Right lobe of liver (tissue), 6 donors: ENCODE measurements at regions not wholly inside any gene's neighbourhood (a gene's known extent, or its start where the extent isn't known, plus 50 kb on each side); places are given as distances from the start of the nearest gene placed in this dataset.

Source experiments
- ATAC-seq, 4 donors: fragments of 200-7000 bp; cut with Tn5 transposase; one replicate each; pipeline ENCODE4 v1.9.1; 2020; ENCODE audit warnings: mild to moderate bottlenecking in 4 of 4, moderate library complexity in 4 of 4
- DNase-seq, 3 donors: peaks; one replicate each; pipeline ENCODE4 v3.0.0-alpha.2; 2020
- H3K27ac ChIP-seq, 3 donors: fragments of 200-600 bp; one replicate each; pipeline ENCODE4 v1.8.0; 2022
- H3K27me3 ChIP-seq, 2 donors: fragments of 200-600 bp; one replicate each; pipeline ENCODE4 v1.8.0; 2022
- H3K36me3 ChIP-seq, 4 donors: fragments of 200-600 bp; sonication (generic) in 1 of 4; one replicate each; pipeline versions ENCODE4 v1.5.1 to v1.8.0; 2017 to 2022; ENCODE audit warnings: control low read depth in 1 of 4
- H3K4me1 ChIP-seq, 4 donors: fragments of 200-600 bp; sonication (generic) in 1 of 4; one replicate each; pipeline versions ENCODE4 v1.5.1 to v1.8.0; 2017 to 2022; ENCODE audit warnings: control low read depth in 1 of 4
- H3K4me3 ChIP-seq, 3 donors: fragments of 200-600 bp; one replicate each; pipeline ENCODE4 v1.8.0; 2022
- H3K9me3 ChIP-seq, 4 donors: fragments of 200-600 bp; sonication (generic) in 1 of 4; one replicate each; pipeline versions ENCODE4 v1.5.1 to v1.8.0; 2017 to 2022; ENCODE audit warnings: control low read depth in 1 of 4
- CTCF ChIP-seq, 4 donors: fragments of 200-600 bp in 3 of 4; fragments of 450-650 bp in 1 of 4; IDR thresholded peaks; one replicate each; pipeline versions ENCODE4 v1.5.1 to v1.8.0; 2016 to 2022; ENCODE audit warnings: antibody characterized with exemption in 4 of 4, mild to moderate bottlenecking in 2 of 4
- POLR2A ChIP-seq: fragments of 450-650 bp; IDR thresholded peaks from one replicate; pipeline ENCODE4 v1.6.1; 2017; ENCODE audit warnings: antibody characterized with exemption, mild to moderate bottlenecking
- WGBS: methylation state at CpG from one replicate; pipeline ENCODE4 v1.1.6; 2018; ENCODE audit warnings: low coverage, low lambda C conversion rate; ENCODE audit not compliant: insufficient coverage; ENCODE audit errors: missing lambda C conversion rate; 5-methylcytosine and 5-hydroxymethylcytosine counted together
- intact Hi-C, 2 donors: fragments of 100-400 bp; cut with DNase I; formaldehyde crosslinking; loops; one replicate each; pipeline versions ENCODE4 v1.11.2 to v1.14.1; 2022
- donor health status: DM: no; HTN: yes; CAD: no.
- donor health status: DM: no; HTN: no; CAD: no.
- donor health status: DM: no; HTN: no; CAD: no.
- donor health status: DM: no; HTN: yes; CAD: no.
- donor health status: DM: no; HTN: yes; CAD: no.

GRCh38 chr2:111231532-111232252 lies 111.0 kb downstream of the BCL2L11 start:
- ATAC-seq (no peak), DNase-seq (no peak)
- intact Hi-C loops, result no loop called here
- Histone ChIP-seq H3K27ac (no peak overlapping the region), H3K36me3 (no peaks in the 10 kb centered on the region), H3K27me3 (no peaks in the 10 kb centered on the region), H3K4me3 (no peak overlapping the region), H3K4me1 (peaks cover 0 to 15% (median 6%) of the 10 kb centered on the region in 4 donors), H3K9me3 (no peaks in the 10 kb centered on the region)
- TF ChIP-seq CTCF (IDR thresholded peaks at IDR 0.05) (no peak), POLR2A (no peak)
- 97% methylated on average over 7 of the region's 7 CpGs for WGBS

DNA sequence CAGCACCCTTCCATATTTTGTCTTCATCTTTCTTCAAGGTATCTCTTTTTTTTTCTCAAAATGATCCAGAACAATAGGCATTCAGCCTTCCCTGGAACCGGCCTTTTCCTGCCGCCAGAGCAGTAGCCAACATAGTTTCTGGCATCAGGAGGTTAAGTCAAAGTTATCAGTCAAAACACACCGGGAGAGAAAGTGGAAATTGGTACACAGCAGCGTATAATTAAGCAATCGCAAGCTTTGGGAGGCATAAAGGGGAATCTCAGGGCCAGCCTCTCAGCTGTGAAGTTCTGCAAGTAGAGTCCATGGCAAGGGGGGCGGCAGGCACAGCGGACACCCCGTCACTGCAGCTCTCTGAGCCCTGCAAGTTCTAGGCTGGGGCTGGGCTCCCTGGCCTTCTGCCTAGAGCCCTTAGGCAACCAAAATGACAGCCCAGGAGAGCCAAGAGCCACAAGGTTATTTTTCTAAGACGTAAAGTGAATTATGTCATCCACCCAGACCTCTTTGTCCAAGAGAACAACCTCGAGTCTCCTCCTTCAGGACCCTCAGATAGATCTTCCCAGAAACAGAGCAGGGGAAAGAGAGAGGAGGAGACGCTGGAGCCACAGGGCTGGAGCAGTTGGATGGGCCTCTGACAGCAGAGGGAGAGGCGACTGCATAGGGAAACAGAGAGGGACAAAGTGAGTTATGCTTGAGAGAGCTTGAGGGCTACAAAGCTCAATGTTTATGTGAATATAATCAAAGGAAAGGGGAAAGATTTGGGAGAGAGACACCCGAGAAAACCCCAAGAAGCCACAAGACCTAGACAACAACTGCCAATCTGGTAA lies 114.7 kb downstream of the BCL2L11 start:
- DNase-seq, result no peak
- Histone ChIP-seq H3K27me3 (no peaks in the 10 kb centered on the region), H3K9me3 (no peaks in the 10 kb centered on the region), H3K4me1 (peaks cover 0 to 5% (median 0%) of the 10 kb centered on the region in 4 donors), H3K4me3 (no peak overlapping the region), H3K36me3 (no peaks in the 10 kb centered on the region), H3K27ac (no peak overlapping the region)
- ATAC-seq, result peak in 2 of 4 donors; percentile 73 to 86
- 48% methylated on average over 10 of the region's 13 CpGs for WGBS
- TF ChIP-seq CTCF (IDR thresholded peaks at IDR 0.05) (no peak), POLR2A (no peak)
- intact Hi-C loops, result no loop called here

- no peaks in the 10 kb centered on the region for H3K36me3 ChIP-seq
- ATAC-seq, result peak; percentile 52 to 81 (median 64)
- 54% methylated on average over 2 of the region's 3 CpGs for WGBS
- H3K4me1 ChIP-seq, result peaks cover 0 to 5% (median 0%) of the 10 kb centered on the region in 4 donors
- TF ChIP-seq POLR2A (no peak), CTCF (IDR thresholded peaks at IDR 0.05) (no peak)
- no peak overlapping the region for H3K4me3 ChIP-seq
- no peak overlapping the region for H3K27ac ChIP-seq
- peak in 1 of 3 donors; percentile 69 for DNase-seq
- H3K9me3 ChIP-seq, result no peaks in the 10 kb centered on the region
- intact Hi-C loops, result no loop called here
- H3K27me3 ChIP-seq, result no peaks in the 10 kb centered on the region
Measured at GRCh38 chr2:111236025-111236424, 115.3 kb downstream of the BCL2L11 start.

- ATAC-seq (no peak), DNase-seq (no peak)
- H3K4me3 ChIP-seq, result no peak overlapping the region
- H3K27me3 ChIP-seq, result no peaks in the 10 kb centered on the region
- H3K4me1 ChIP-seq, result peaks cover 0 to 5% (median 0%) of the 10 kb centered on the region in 4 donors
- H3K27ac ChIP-seq, result no peak overlapping the region
- intact Hi-C loops, result no loop called here
- H3K9me3 ChIP-seq, result no peaks in the 10 kb centered on the region
- TF ChIP-seq CTCF (IDR thresholded peaks at IDR 0.05), result no peak
- no peak for TF ChIP-seq POLR2A
- 58% methylated on average over 2 of the region's 2 CpGs for WGBS
- H3K36me3 ChIP-seq, result no peaks in the 10 kb centered on the region
Measured at GRCh38 chr2:111238296-111238695, 117.6 kb downstream of the BCL2L11 start.
